ENCODE measurements at regions not wholly inside any gene's neighbourhood (a gene's known extent, or its start where the extent isn't known, plus 50 kb on each side); places are given as distances from the start of the nearest gene placed in this dataset.

DNA sequence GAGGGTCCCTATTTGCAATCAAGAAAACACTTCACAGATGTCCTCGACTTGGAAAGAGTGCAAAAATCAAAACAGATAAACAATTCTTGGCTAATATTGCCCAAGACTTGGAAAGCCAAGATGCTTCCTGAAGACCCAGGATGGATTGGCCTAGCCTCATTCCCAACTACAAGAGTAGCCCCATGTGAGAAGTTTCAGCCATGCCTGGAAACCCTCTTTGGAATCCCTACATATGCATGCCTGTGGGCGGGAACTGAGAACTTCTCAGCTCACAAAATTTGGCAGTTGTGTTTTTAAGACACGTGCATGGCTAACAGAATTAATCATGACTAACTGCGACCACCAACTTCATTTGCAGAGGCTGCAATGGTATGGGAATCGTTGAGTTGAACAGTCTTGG lies 283.2 kb upstream of the TBX3 start:
- TF ChIP-seq, protein P1, sequence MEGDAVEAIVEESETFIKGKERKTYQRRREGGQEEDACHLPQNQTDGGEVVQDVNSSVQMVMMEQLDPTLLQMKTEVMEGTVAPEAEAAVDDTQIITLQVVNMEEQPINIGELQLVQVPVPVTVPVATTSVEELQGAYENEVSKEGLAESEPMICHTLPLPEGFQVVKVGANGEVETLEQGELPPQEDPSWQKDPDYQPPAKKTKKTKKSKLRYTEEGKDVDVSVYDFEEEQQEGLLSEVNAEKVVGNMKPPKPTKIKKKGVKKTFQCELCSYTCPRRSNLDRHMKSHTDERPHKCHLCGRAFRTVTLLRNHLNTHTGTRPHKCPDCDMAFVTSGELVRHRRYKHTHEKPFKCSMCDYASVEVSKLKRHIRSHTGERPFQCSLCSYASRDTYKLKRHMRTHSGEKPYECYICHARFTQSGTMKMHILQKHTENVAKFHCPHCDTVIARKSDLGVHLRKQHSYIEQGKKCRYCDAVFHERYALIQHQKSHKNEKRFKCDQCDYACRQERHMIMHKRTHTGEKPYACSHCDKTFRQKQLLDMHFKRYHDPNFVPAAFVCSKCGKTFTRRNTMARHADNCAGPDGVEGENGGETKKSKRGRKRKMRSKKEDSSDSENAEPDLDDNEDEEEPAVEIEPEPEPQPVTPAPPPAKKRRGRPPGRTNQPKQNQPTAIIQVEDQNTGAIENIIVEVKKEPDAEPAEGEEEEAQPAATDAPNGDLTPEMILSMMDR (IDR thresholded peaks at IDR 0.05; ENCODE audit: control insufficient read depth, extremely low read depth, insufficient read depth), result no peak
- H3K4me3 ChIP-seq (ENCODE audit: low read depth, low read length), result no peak overlapping the region
- DNase-seq (ENCODE audit: low read depth), result no peak

DNA sequence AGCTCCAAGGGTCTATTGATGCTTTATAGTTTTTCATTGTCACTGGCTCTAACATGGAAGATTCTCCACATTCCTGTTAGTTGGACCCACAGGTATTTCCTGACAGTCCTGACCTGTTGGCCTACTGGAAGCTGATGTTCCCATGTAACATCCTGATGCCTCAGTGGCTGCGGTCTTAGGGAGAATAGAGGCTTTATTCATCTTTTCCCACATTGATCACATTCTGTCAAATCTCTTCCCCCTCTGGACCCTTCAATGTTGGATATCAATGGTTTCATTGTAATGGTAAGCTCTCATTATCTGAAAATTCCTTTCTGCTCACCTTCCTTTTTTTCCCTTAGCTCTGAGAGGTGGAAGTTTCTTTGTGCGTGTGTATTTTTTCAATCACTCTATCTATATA lies 280.9 kb upstream of the TBX3 start:
- no peak for DNase-seq (ENCODE audit: low read depth)
- H3K4me3 ChIP-seq (ENCODE audit: low read depth, low read length), result no peak overlapping the region
- TF ChIP-seq, protein P1 (IDR thresholded peaks at IDR 0.05; ENCODE audit: control insufficient read depth, extremely low read depth, insufficient read depth), result no peak

DNA sequence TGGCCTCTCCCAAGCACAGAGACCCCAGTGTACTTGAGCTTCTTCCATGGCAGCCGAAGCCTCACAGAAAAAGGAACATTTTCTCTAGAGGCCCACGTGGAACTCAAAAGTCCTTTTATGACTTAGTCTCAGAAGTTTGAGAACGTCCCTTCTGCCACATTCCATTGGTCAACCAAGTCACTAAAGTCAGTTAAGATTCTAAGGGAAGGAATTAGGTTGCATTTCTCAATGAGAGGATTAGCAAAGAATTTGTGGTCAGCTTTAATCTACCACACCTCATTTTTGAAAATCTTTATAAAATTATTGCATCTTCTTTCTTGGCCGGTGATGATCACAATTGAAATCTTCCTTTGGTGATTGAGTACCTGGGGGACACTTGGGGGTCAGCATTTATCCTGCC lies 279.9 kb upstream of the TBX3 start:
- no peak overlapping the region for H3K4me3 ChIP-seq (ENCODE audit: low read depth, low read length)
- no peak for DNase-seq (ENCODE audit: low read depth)
- TF ChIP-seq, protein P1 (IDR thresholded peaks at IDR 0.05; ENCODE audit: control insufficient read depth, extremely low read depth, insufficient read depth), result no peak

DNA sequence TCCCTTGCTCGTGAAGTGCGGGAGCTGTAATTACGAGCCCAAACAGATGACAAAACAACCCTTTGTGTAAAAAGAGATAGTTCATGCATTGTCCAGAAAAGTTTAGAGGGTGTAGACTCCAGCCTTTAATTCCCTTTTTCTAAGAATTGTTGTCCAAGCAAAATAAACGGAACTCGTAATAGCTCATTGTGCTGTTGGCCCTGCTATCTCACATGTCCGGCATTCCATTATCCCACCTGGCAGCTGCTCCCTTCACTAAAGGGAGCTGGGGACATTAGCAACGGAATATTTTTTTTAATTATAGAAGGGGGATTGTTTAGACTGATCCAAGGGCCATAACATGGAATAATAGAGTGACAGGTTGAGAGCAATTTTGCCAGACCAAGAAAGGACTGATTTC lies 277.5 kb upstream of the TBX3 start:
- no peak for DNase-seq (ENCODE audit: low read depth)
- TF ChIP-seq, protein P1 (IDR thresholded peaks at IDR 0.05; ENCODE audit: control insufficient read depth, extremely low read depth, insufficient read depth), result no peak
- H3K4me3 ChIP-seq (ENCODE audit: low read depth, low read length), result no peak overlapping the region

DNA sequence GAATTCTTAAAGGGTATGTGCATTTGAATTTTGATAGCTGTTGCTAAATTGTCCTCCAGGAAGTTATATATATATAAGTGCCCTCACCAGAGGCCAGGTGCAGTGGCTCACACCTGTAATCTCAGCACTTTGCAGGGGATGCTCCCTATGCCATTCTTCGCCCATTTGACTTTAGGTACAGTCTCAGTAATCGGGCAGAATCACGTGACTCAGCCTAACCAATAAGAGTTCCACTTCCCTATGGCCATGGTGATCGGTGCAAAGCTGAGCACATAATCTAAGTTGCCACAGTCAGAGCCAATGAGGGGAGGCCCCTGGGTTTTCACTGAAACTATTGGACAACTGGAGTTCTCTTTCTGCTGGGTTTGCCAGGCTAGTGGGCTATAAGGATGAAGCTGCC lies 274.6 kb upstream of the TBX3 start:
- no peak for DNase-seq (ENCODE audit: low read depth)
- TF ChIP-seq, protein P1 (IDR thresholded peaks at IDR 0.05; ENCODE audit: control insufficient read depth, extremely low read depth, insufficient read depth), result no peak

DNA sequence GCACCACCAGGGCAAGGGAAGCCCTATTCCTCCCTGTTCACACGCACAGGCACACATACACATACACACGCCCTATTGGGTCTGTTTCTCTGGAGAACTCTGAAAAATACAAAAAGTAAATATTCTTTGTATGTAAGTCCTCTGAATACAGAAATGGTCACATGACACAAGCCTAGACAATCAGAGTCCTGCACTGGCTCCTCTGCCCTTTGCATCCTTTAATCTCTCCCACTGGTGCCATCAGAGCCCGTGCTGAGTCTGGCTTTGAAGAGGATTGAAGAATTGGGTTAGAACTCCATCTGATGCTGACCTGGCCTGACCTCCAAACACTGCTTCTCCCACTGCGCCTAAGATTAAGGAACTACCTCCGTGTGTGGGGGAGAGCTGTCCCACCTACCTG lies 273.2 kb upstream of the TBX3 start:
- no peak for DNase-seq (ENCODE audit: low read depth)
- TF ChIP-seq, protein P1 (IDR thresholded peaks at IDR 0.05; ENCODE audit: control insufficient read depth, extremely low read depth, insufficient read depth), result no peak
- no peak overlapping the region for H3K4me3 ChIP-seq (ENCODE audit: low read depth, low read length)

More for the DNA sequence above, 274.6 kb upstream of the TBX3 start:
- H3K4me3 ChIP-seq (ENCODE audit: low read depth, low read length), result no peak overlapping the region

DNA sequence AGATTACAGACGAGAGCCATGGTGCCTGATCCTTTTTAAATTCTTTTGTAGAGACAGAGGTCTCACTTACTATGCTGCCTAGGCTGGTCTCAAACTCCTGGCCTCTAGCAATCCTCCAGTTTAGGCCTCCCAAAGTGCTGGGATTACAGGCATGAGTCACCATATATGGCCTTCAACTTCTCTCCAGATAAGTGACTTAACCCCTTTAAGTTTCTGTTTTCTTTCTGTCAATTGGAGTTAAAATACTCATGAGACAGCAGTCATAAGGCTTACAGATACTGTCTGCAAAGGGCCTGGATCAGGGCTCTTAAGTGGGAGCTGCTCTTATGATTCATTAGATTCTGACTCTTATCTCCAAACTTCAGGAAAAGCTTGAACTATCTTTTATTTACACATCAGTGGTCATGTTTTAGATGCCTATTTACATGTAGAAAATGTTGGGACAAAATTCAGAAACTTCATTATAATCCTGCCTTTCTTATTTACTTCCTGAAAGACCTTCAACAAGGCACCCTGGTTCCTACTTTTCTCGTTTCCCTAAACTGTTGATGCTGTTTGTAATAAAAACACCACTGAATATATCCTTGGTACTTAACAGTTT lies 271.5 kb upstream of the TBX3 start:
- DNase-seq (ENCODE audit: low read depth), result no peak
- no peak overlapping the region for H3K4me3 ChIP-seq (ENCODE audit: low read depth, low read length)
- TF ChIP-seq, protein P1 (IDR thresholded peaks at IDR 0.05; ENCODE audit: control insufficient read depth, extremely low read depth, insufficient read depth), result no peak
